ENCODE measurements at regions not wholly inside any gene's neighbourhood (a gene's known extent, or its start where the extent isn't known, plus 50 kb on each side); places are given as distances from the start of the nearest gene placed in this dataset.

DNA sequence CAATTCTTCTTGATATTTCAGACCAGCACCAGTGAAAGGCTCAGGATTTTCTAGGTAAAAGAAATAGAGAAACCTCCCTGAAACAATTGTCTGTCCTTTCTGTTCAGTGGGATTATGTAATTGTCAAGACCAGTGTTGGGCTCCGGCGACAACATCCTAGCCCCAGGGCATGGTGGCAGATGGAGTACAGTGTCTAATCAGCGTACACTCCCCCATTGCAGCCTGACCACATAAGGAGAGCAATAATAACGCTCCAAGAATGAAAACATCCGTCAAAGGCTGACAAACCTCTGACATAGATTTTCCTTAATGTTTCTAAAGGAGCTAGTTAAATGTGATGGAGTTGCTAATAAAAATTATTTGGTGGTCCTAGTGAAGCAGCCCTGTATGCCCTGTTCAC is 144.6 kb downstream of the EBLN2 start:
- ChIA-PET POLR2A (no interaction called here), CTCF (no interaction called here)
- in situ Hi-C loops (cut with HindIII; ENCODE audit: low pct_unique_long_range_greater_than_20kb, low sequenced_read_pairs) (no loop called here), intact Hi-C loops (cut with micrococcal nuclease; ENCODE audit: unreplicated experiment) (no loop called here)
- ATAC-seq (no peak), DNase-seq (ENCODE audit: low read depth, low spot score) (no peak)
- Histone ChIP-seq H3K27me3 (ENCODE audit: control insufficient read depth, insufficient read depth, low read length) (no peaks in the 10 kb centered on the region), H3K27ac (ENCODE audit: low read length) (no peak overlapping the region), H3K9me3 (ENCODE audit: control insufficient read depth, insufficient read depth, low read depth, low read length) (no peaks in the 10 kb centered on the region), H3K4me3 (ENCODE audit: low read depth in 2 of 2, low read length in 2 of 2) (no peak overlapping the region), H3K4me1 (ENCODE audit: control insufficient read depth, insufficient read depth, low read length) (no peaks in the 10 kb centered on the region), H3K36me3 (ENCODE audit: control insufficient read depth, insufficient read depth, low read length) (no peaks in the 10 kb centered on the region)
- TF ChIP-seq, protein P1, sequence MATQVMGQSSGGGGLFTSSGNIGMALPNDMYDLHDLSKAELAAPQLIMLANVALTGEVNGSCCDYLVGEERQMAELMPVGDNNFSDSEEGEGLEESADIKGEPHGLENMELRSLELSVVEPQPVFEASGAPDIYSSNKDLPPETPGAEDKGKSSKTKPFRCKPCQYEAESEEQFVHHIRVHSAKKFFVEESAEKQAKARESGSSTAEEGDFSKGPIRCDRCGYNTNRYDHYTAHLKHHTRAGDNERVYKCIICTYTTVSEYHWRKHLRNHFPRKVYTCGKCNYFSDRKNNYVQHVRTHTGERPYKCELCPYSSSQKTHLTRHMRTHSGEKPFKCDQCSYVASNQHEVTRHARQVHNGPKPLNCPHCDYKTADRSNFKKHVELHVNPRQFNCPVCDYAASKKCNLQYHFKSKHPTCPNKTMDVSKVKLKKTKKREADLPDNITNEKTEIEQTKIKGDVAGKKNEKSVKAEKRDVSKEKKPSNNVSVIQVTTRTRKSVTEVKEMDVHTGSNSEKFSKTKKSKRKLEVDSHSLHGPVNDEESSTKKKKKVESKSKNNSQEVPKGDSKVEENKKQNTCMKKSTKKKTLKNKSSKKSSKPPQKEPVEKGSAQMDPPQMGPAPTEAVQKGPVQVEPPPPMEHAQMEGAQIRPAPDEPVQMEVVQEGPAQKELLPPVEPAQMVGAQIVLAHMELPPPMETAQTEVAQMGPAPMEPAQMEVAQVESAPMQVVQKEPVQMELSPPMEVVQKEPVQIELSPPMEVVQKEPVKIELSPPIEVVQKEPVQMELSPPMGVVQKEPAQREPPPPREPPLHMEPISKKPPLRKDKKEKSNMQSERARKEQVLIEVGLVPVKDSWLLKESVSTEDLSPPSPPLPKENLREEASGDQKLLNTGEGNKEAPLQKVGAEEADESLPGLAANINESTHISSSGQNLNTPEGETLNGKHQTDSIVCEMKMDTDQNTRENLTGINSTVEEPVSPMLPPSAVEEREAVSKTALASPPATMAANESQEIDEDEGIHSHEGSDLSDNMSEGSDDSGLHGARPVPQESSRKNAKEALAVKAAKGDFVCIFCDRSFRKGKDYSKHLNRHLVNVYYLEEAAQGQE (IDR thresholded peaks at IDR 0.05; ENCODE audit: insufficient read depth in 1 of 2, low read depth in 2 of 2, low read length in 1 of 2), result no peak
- TF ChIP-seq POLR2AphosphoS5 (IDR thresholded peaks at IDR 0.05; ENCODE audit: low read depth, low read length) (no peak), TCF7L2 (IDR thresholded peaks at IDR 0.05; ENCODE audit: low read depth, low read length) (no peak), SIN3A (IDR thresholded peaks at IDR 0.05; ENCODE audit: borderline replicate concordance, insufficient read depth, low read depth, low read length) (no peak)
- TF ChIP-seq, protein P2, sequence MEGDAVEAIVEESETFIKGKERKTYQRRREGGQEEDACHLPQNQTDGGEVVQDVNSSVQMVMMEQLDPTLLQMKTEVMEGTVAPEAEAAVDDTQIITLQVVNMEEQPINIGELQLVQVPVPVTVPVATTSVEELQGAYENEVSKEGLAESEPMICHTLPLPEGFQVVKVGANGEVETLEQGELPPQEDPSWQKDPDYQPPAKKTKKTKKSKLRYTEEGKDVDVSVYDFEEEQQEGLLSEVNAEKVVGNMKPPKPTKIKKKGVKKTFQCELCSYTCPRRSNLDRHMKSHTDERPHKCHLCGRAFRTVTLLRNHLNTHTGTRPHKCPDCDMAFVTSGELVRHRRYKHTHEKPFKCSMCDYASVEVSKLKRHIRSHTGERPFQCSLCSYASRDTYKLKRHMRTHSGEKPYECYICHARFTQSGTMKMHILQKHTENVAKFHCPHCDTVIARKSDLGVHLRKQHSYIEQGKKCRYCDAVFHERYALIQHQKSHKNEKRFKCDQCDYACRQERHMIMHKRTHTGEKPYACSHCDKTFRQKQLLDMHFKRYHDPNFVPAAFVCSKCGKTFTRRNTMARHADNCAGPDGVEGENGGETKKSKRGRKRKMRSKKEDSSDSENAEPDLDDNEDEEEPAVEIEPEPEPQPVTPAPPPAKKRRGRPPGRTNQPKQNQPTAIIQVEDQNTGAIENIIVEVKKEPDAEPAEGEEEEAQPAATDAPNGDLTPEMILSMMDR (IDR thresholded peaks at IDR 0.05), result no peak
- BruUV-seq (replicated peaks), result no TSS peak

GRCh38 chr3:73207946-73208440 is 146.5 kb downstream of the EBLN2 start:
- no peak overlapping the region for H3K4me3 ChIP-seq (ENCODE audit: low read depth in 2 of 2, low read length in 2 of 2)
- intact Hi-C loops (cut with micrococcal nuclease; ENCODE audit: unreplicated experiment), result no loop called here
- CTCF ChIA-PET, result no interaction called here

More at GRCh38 chr3:73207946-73208440, 146.5 kb downstream of the EBLN2 start:
- H3K27ac ChIP-seq (ENCODE audit: low read length), result no peak overlapping the region
- H3K36me3 ChIP-seq (ENCODE audit: control insufficient read depth, insufficient read depth, low read length), result no peaks in the 10 kb centered on the region
- H3K4me1 ChIP-seq (ENCODE audit: control insufficient read depth, insufficient read depth, low read length), result no peaks in the 10 kb centered on the region
- BruUV-seq (replicated peaks), result no TSS peak
- TF ChIP-seq SIN3A (IDR thresholded peaks at IDR 0.05; ENCODE audit: borderline replicate concordance, insufficient read depth, low read depth, low read length) (no peak), TCF7L2 (IDR thresholded peaks at IDR 0.05; ENCODE audit: low read depth, low read length) (no peak), POLR2AphosphoS5 (IDR thresholded peaks at IDR 0.05; ENCODE audit: low read depth, low read length) (no peak)
- TF ChIP-seq, protein P2 (IDR thresholded peaks at IDR 0.05), result no peak
- TF ChIP-seq, protein P1 (IDR thresholded peaks at IDR 0.05; ENCODE audit: insufficient read depth in 1 of 2, low read depth in 2 of 2, low read length in 1 of 2), result no peak
- DNase-seq (ENCODE audit: low read depth, low spot score), result no peak
- H3K9me3 ChIP-seq (ENCODE audit: control insufficient read depth, insufficient read depth, low read depth, low read length), result no peaks in the 10 kb centered on the region
- ATAC-seq, result no peak
- no peaks in the 10 kb centered on the region for H3K27me3 ChIP-seq (ENCODE audit: control insufficient read depth, insufficient read depth, low read length)
- in situ Hi-C loops (cut with HindIII; ENCODE audit: low pct_unique_long_range_greater_than_20kb, low sequenced_read_pairs), result no loop called here
- POLR2A ChIA-PET, result no interaction called here

Measured in Panc1 (cell line).